Urinary bladder (tissue), 3 donors: ENCODE measurements at regions not wholly inside any gene's neighbourhood (a gene's known extent, or its start where the extent isn't known, plus 50 kb on each side); places are given as distances from the start of the nearest gene placed in this dataset.
"Not testable (repeated sequence)": the region's sequence is repeated elsewhere in the genome, so short reads cannot be mapped to it uniquely, and the experiment has no call there.

Experiments
- DNase-seq: peaks from one replicate; pipeline ENCODE4 v3.0.0-alpha.2; 2015; ENCODE audit errors: extremely low spot score
- H3K27ac ChIP-seq: one replicate; pipeline ENCODE4 v1.5.1; 2013; ENCODE audit warnings: low read depth, mild to moderate bottlenecking, moderate library complexity
- H3K36me3 ChIP-seq: one replicate; pipeline ENCODE4 v1.6.1; 2013; ENCODE audit warnings: mild to moderate bottlenecking, moderate library complexity; ENCODE audit not compliant: insufficient read depth
- H3K4me1 ChIP-seq: one replicate; pipeline ENCODE4 v1.6.1; 2013; ENCODE audit warnings: mild to moderate bottlenecking, moderate library complexity; ENCODE audit not compliant: insufficient read depth
- H3K4me3 ChIP-seq: one replicate; pipeline ENCODE4 v1.5.1; 2013; ENCODE audit warnings: low read depth, low read length
- WGBS: extraction: QIAGEN DNeasy Blood & Tissue Kit; methylation state at CpG from one replicate; pipeline ENCODE4 v1.1.7; 2013; 5-methylcytosine and 5-hydroxymethylcytosine counted together
- donor health status: healthy with polysubstance abuse.
- donor health status: healthy.

- Histone ChIP-seq H3K36me3 (no peaks in the 10 kb centered on the region), H3K4me3 (no peak overlapping the region), H3K27ac (no peak overlapping the region), H3K4me1 (no peaks in the 10 kb centered on the region)
- DNase-seq, result no peak
- 91% methylated on average over 9 of the region's 9 CpGs for WGBS
Measured at GRCh38 chr11:39786281-39786680, 1673.2 kb downstream of the LRRC4C start.

GRCh38 chr11:39784873-39785272 is 1674.6 kb downstream of the LRRC4C start:
- no peaks in the 10 kb centered on the region for H3K4me1 ChIP-seq

GRCh38 chr11:39780131-39780530 is 1679.3 kb downstream of the LRRC4C start:
- WGBS, result 70% methylated on average over 3 of the region's 3 CpGs
- no peak for DNase-seq
- Histone ChIP-seq H3K4me1 (no peaks in the 10 kb centered on the region), H3K4me3 (no peak overlapping the region), H3K27ac (no peak overlapping the region), H3K36me3 (no peaks in the 10 kb centered on the region)

More at GRCh38 chr11:39784873-39785272, 1674.6 kb downstream of the LRRC4C start:
- Histone ChIP-seq H3K4me3 (no peak overlapping the region), H3K36me3 (no peaks in the 10 kb centered on the region), H3K27ac (no peak overlapping the region)
- 89% methylated on average over 5 of the region's 5 CpGs for WGBS
- DNase-seq, result no peak

- Histone ChIP-seq H3K4me3 (no peak overlapping the region), H3K27ac (no peak overlapping the region), H3K4me1 (no peaks in the 10 kb centered on the region), H3K36me3 (no peaks in the 10 kb centered on the region)
- no peak for DNase-seq
- WGBS, result 60% methylated on average over 3 of the region's 3 CpGs
Measured at GRCh38 chr11:39777035-39777434, 1682.4 kb downstream of the LRRC4C start.

GRCh38 chr11:39772525-39773137 is 1686.8 kb downstream of the LRRC4C start:
- H3K4me3 ChIP-seq, result no peak overlapping the region
- no peaks in the 10 kb centered on the region for H3K36me3 ChIP-seq
- H3K4me1 ChIP-seq, result no peaks in the 10 kb centered on the region
- no peak overlapping the region for H3K27ac ChIP-seq
- WGBS, result 85% methylated on average over 1 of the region's 1 CpG
- no peak for DNase-seq

- DNase-seq, result no peak
- Histone ChIP-seq H3K4me1 (no peaks in the 10 kb centered on the region), H3K4me3 (no peak overlapping the region), H3K27ac (no peak overlapping the region), H3K36me3 (no peaks in the 10 kb centered on the region)
- 66% methylated on average over 1 of the region's 1 CpG for WGBS
Measured at GRCh38 chr11:39768214-39768613, 1691.2 kb downstream of the LRRC4C start.

GRCh38 chr11:39745401-39745800 is 1714.1 kb downstream of the LRRC4C start:
- no peaks in the 10 kb centered on the region for H3K36me3 ChIP-seq
- WGBS, result 94% methylated on average over 6 of the region's 6 CpGs
- no peak for DNase-seq
- H3K4me3 ChIP-seq, result no peak overlapping the region
- no peaks in the 10 kb centered on the region for H3K4me1 ChIP-seq
- no peak overlapping the region for H3K27ac ChIP-seq

GRCh38 chr11:39741066-39741465 is 1718.4 kb downstream of the LRRC4C start:
- 88% methylated on average over 2 of the region's 2 CpGs for WGBS
- no peak overlapping the region for H3K4me3 ChIP-seq
- H3K27ac ChIP-seq, result no peak overlapping the region
- no peaks in the 10 kb centered on the region for H3K4me1 ChIP-seq
- no peaks in the 10 kb centered on the region for H3K36me3 ChIP-seq
- DNase-seq, result no peak

- WGBS, result 57% methylated on average over 7 of the region's 7 CpGs
- not testable (repeated sequence) for H3K27ac ChIP-seq, H3K36me3 ChIP-seq, H3K4me1 ChIP-seq, H3K4me3 ChIP-seq, DNase-seq
Measured at GRCh38 chr11:39736351-39736750, 1723.1 kb downstream of the LRRC4C start.

GRCh38 chr11:39732001-39732400 is 1727.5 kb downstream of the LRRC4C start:
- DNase-seq, result no peak
- Histone ChIP-seq H3K27ac (no peak overlapping the region), H3K36me3 (no peaks in the 10 kb centered on the region), H3K4me1 (no peaks in the 10 kb centered on the region), H3K4me3 (no peak overlapping the region)

GRCh38 chr11:39725081-39725480 is 1734.4 kb downstream of the LRRC4C start:
- WGBS, result 61% methylated on average over 3 of the region's 3 CpGs
- no peak overlapping the region for H3K4me3 ChIP-seq
- H3K27ac ChIP-seq, result no peak overlapping the region
- H3K36me3 ChIP-seq, result no peaks in the 10 kb centered on the region
- H3K4me1 ChIP-seq, result no peaks in the 10 kb centered on the region
- no peak for DNase-seq

- 43% methylated on average over 4 of the region's 4 CpGs for WGBS
- Histone ChIP-seq H3K4me1 (no peaks in the 10 kb centered on the region), H3K4me3 (no peak overlapping the region), H3K27ac (no peak overlapping the region), H3K36me3 (no peaks in the 10 kb centered on the region)
- DNase-seq, result no peak
Measured at GRCh38 chr11:39724404-39724803, 1735.0 kb downstream of the LRRC4C start.

- no peaks in the 10 kb centered on the region for H3K4me1 ChIP-seq
- no peak overlapping the region for H3K27ac ChIP-seq
- no peak for DNase-seq
- H3K36me3 ChIP-seq, result no peaks in the 10 kb centered on the region
- WGBS, result 86% methylated on average over 2 of the region's 2 CpGs
- H3K4me3 ChIP-seq, result no peak overlapping the region
Measured at GRCh38 chr11:39712581-39712980, 1746.9 kb downstream of the LRRC4C start.

GRCh38 chr11:39690856-39691255 is 1768.6 kb downstream of the LRRC4C start:
- Histone ChIP-seq H3K4me3 (no peak overlapping the region), H3K36me3 (no peaks in the 10 kb centered on the region), H3K4me1 (no peaks in the 10 kb centered on the region), H3K27ac (no peak overlapping the region)
- no peak for DNase-seq
- 49% methylated on average over 1 of the region's 1 CpG for WGBS
